Activated CD4-positive, alpha-beta T cell treated with anti-CD3 and anti-CD28 coated beads, Interleukin-10, Interleukin-2, amounts not matched to agents 100 ng/mL and 50 ng/mL, durations not matched to agents 16 hours and 8 hours (primary cell): ENCODE measurements at regions not wholly inside any gene's neighbourhood (a gene's known extent, or its start where the extent isn't known, plus 50 kb on each side); places are given as distances from the start of the nearest gene placed in this dataset.
"Not testable (repeated sequence)": the region's sequence is repeated elsewhere in the genome, so short reads cannot be mapped to it uniquely, and the experiment has no call there.

Source experiments
- DNase-seq: peaks from one replicate; pipeline ENCODE4 v3.0.0-alpha.2; 2020

GRCh38 chr12:115898670-115899069 lies 378.8 kb downstream of the MED13L start:
- peak; percentile 19 for DNase-seq

DNA sequence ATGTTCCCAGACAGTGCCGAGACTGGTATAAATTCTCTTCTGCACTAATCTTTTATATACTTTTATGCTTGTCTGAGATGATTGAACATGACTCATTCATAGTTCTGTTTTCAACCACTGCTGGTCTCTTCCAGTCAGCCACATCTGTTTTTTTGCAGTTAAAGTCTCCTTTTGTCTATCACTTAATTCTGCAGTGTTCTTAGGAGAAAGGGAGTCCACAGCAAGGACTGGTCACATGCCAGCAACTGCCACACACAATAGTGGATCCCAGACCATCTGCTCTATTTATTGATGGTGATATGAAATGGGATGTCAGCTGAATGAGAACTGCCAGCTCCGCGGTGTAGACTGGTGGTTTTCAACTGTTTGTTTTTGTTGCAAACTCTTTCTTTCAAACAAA lies 379.8 kb downstream of the MED13L start:
- no peak for DNase-seq

DNA sequence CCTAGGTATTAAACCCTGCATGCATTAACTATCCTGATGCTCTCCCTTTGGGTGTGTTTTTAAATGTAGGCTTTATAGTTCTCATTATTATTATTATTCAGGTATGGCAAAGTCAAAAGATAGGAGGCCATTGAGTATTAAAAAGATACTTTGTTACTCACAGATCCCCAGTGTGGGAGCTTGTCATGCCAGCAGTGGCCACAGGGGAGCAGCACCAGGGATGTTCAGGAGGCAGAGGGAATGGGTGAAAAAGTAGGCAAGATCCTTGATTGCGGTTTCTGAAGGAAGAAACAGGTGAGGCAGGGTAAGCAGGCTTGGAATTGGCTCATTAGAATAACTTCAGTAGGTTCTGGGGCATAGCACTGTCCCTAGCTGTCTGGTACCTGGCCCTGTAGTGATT lies 382.2 kb downstream of the MED13L start:
- no peak for DNase-seq

DNA sequence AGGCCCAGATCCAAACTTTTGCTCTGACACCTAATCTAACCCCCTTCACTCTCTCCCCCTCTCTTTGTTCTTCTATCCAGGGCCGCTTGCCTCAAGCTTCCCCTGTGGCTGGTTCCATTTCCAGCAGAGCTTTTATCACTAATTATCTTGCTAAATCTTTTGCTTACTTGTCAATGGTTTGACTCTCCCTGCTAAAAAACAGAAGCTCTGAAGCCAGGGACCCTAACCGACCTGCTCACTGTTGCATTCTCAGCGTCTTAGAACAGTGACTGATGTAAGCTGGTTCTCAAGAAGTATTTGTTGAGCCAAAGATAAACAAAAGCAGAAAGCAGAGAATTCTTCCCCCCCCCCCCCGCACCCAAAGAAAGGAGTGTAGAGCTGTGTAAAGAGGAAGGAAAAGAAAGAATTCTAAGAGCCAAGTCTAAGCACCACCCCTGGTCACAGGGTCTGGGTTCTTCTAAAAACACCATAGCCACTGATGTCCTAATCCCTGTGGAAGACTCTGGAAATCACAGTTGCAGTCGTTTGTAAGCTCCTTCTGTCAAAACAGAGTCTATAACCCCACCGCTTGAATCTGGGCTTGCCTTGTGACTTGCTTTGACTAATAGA lies 385.8 kb downstream of the MED13L start:
- no peak for DNase-seq

DNA sequence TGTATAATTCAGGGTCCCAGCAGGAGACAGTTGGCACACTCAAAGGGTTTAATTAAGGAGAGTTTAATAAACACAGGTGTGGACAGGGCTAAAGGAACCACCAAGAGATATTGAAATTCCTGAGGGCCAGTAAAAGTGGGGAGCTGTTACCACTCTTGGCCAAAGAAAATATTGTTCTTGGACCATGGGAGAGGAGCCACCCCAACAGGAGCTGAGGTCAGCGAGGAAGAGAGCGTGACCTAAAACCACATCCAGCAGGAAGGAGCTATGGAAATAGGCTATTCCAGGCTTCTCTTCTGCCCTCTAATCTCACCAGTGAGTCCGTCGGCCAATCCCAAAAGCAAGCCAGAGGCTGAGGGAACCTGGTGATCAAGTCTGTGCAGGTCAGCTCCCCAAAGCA lies 390.8 kb downstream of the MED13L start:
- DNase-seq = no peak

DNA sequence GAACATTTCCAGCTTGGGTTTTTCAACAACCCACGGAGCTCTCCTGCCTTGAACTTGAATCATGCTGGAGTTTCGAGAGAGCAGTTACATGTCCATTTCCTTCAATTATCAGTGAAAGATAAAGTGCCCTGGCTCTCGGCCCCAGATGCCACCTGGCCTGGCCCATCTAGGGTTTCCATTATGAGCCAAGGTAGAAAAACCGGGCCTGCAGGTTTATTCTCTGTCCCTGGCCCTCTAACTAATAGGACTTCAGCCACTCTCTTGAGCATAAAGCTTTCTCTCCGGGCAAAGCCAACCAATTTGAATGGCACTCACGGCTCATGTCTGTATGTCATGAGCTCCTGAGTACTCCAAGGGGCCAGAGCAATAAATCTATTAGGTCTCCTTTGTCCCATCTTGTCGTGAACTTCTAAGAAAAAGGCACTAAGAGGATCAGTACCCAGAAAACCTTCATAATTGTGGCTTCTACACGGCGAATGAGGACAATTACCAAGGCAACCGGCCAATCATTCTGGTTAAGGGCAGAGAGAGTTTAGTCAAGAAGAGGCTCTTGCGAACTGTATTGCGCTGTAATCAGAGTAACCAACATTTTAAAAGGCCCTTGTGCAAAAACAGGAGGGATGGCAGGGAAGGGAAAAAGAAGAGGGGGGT lies 392.3 kb downstream of the MED13L start:
- DNase-seq = no peak

GRCh38 chr12:115882936-115883335 lies 394.6 kb downstream of the MED13L start:
- DNase-seq = no peak

GRCh38 chr12:115880238-115880637 lies 397.3 kb downstream of the MED13L start:
- no peak for DNase-seq

DNA sequence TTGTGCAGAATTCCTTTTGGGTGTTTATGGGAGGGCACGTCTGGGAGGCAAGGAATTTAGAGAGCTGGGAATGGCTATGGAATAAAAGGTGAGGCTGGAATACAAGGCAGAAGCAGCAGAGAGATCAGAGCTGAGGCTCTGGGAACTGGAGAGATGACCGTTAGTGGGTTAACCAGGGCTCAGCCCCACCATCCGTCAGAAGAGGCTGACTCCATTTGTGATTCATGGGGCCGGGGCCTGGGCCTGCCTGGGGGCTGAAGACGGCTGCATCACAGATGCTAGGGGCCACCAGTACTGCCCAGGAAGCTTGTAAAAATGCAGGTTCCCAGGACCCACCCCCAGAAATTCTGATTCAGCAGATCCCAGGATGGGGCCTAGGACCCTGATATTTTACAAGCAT lies 398.1 kb downstream of the MED13L start:
- no peak for DNase-seq

DNA sequence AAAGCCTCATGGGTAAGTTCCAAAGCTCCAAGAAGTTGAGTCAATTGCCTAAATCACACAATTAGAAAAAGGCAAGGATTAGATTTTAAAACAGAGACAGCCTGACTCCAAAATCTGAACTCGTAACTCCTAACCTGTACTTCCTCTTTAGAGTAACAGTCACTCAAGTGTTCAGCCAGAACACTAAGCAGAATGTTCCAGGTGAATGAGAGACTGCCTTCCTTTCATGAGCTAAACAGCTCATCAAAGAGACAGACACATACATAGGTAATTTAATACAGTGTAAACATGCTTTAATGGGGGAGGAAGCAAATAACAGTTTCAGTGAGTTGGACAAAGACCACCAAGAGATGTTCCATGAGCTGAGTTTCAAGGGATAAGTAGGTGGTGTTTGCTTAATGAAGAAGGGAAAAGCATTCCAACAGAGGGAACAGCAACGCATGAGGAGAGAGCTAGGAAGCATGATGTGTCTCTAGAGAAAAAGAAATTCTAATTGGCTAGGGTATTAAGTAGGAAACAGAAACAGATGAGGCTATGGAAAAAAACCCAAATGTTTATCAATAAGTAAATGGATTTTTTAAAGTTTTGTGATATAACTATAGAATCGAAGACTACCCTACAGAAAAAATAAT lies 403.9 kb downstream of the MED13L start:
- no peak for DNase-seq

- DNase-seq = no peak
Measured at GRCh38 chr12:115872919-115873357, 404.6 kb downstream of the MED13L start.

- no peak for DNase-seq
Measured at GRCh38 chr12:115872212-115872611, 405.3 kb downstream of the MED13L start.

- DNase-seq = peak; percentile 6
Measured at GRCh38 chr12:115871714-115872113, 405.8 kb downstream of the MED13L start.

- DNase-seq = no peak
Measured at GRCh38 chr12:115870510-115870909, 407.0 kb downstream of the MED13L start.

DNA sequence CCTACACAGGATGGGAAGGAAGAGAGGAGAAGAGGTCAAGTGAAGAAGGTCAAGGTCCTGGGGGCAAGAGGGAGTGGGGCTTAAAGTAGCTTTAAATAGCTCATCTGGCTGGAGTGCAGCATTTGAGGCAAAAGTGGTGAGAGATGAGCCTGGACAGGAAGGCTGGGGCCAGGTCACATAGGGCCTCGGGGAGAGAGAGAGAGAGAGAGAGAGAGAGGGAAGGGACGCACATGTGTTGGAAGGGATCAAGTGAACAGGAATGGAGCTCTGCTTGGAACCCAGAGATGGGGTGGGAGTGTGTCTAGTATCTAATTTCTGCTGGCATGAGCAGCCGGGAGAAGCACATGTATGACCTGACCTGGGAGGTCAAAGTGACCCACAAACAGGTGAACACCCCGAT lies 407.5 kb downstream of the MED13L start:
- no peak for DNase-seq

GRCh38 chr12:115869604-115870003 lies 407.9 kb downstream of the MED13L start:
- no peak for DNase-seq

DNA sequence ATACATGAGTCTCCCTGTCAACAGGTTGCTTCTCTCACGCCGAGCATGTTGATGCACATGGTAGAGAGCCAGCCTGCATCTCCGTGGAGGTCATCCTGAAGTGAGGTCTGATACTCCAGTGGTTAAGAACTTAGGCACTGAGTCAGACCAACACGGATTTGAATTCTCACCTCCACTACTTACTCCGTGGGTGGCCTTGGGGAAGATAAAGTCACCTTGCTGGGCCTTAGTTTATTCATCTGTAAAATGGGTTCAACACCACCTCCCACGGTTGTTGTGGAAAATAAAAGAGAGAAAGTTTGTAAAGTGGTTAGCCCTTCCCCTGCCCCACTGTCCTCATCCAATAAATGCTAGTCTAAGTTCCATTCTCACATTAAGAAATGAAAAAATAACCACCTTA lies 408.9 kb downstream of the MED13L start:
- no peak for DNase-seq

DNA sequence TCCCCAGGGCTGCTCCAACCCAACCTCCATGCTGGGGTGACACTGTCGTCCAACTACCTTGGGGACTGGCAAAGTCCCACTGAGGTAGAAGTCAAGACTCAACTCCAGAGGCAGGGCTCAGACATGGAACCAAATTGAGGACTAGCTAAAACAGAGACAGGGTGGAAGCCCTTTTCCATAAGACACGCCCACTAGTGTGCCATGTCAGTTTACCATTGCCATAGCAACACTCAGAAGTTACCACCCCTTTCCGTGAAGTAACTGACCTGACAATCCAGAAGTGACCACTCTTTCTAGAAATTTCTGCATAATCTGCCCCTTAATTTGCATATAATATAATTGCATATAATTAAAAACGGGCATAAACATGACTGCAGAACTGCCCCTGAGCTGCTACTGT lies 409.6 kb downstream of the MED13L start:
- DNase-seq = no peak

GRCh38 chr12:115866909-115867525 lies 410.5 kb downstream of the MED13L start:
- DNase-seq = no peak

DNA sequence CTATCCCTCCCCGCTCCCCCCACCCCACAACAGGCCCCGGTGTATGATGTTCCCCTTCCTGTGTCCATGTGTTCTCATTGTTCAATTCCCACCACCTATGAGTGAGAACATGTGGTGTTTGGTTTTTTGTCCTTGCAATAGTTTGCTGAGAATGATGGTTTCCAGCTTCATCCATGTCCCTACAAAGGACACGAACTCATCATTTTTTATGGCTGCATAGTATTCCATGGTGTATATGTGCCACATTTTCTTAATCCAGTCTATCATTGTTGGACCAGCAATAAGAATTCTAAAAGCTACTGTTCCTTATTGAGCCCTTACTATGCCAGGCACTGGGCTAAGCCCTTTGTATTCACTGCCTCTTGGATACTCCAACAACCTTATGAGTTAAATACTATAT lies 411.2 kb downstream of the MED13L start:
- DNase-seq = not testable (repeated sequence)

GRCh38 chr12:115864396-115864795 lies 413.1 kb downstream of the MED13L start:
- DNase-seq = no peak

- no peak for DNase-seq
Measured at GRCh38 chr12:115860619-115861018, 416.9 kb downstream of the MED13L start.

- DNase-seq = no peak
Measured at GRCh38 chr12:115859231-115859630, 418.3 kb downstream of the MED13L start.

- no peak for DNase-seq
Measured at GRCh38 chr12:115857923-115858322, 419.6 kb downstream of the MED13L start.
